Right hindlimb (tissue), 1 donor: ENCODE measurements at regions not wholly inside any gene's neighbourhood (a gene's known extent, or its start where the extent isn't known, plus 50 kb on each side); places are given as distances from the start of the nearest gene placed in this dataset.
A peak's percentile ranks its signal among the peaks of the same experiment; 100 is the strongest.

ENCODE experiments used
- DNase-seq: peaks from one replicate; pipeline ENCODE4 v3.0.0-alpha.2; 2018

DNA sequence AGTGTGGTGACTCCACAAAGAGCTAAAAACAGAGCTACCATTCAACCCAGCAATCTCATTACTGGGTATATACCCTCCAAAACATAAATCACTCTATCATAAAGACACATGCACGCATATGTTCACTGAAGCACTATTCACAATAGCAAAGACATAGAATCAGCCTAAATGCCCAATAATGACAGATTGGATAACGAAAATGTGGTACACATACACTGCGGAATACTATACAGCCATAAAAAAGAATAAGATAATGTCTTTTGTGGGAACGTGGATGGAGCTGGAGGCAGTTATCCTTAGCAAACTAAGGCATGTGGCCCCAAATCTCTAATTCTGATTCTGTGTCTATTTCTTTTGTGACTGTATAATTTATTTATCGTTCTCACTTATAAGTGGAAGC, 89.0 kb upstream of the PRNP start:
- DNase-seq: no peak

DNA sequence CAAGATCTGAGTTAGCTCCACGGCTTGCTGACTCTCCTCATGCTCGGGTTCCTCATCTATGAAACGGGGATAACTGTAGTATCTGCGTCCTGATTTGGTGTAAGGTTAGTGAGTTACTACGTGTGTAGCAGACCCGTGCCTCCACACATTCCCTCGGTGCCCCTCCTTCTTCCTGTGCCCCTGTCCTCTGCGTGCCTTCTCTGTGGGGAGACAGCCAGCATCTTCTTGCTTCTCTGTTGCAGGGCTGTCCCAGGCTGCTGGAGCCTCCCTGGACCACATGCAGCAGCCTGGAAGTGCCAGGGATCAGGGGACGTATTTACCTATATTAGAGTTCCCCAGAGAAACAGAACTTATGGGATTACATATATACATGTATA, 93.1 kb upstream of the PRNP start:
- DNase-seq: no peak

DNA sequence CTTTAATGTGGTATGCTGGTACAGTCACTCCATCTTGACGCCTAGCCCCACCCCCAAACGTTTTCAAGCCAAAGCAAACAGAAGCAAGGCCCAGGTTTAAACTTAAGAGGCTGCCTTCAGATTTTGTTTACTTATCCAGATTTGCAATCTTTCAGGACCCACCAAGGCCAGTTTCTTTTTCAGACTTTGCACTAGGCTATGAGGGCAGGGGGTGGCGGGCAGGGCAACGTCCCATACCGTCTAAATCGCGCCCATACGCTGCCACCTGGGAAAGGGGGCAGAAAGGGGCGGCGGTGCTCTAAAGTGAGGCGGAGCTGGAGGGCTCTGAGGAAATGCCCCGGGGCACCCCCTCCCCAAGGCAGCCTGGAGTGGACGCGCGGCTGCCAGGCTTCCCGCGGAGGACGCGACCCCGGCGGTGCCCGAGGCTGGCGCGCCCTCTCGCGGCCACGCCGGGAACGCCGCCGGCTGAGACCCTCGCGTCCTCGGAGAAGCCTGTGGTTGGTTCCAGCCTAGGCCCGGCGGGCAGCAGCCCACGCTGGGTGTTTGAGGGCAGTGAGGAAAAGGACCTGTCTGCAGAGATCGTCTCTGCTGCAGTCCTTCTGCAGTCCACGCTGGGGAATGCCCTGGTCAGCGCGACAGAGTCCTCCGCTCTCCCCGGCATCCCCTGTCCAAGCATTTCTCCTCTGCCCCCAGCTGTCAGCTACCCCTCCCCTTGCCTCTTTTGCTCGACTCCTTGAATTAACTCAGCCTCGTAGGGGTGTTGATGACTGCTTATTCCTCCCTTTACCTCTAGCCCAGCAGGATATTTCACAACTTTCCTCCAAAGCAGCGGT, 93.7 kb upstream of the PRNP start:
- DNase-seq: peak; percentile 62

DNA sequence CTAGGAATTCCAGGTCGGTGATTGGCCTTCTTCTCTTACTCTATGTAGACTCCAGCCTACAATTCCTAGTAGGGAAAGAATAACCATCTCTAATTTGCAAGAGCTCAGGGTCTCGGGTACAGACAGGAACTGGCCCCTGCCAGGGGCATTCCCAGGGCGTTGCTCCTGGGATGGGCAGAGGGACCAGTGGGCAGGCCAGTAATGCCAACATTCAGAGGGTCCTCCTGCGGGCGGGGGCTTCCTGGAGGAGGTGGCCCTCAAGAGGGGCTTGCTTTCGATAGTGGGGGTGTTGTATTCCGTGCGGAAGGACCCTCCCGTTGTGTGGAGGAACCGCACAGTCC, 94.3 kb upstream of the PRNP start:
- DNase-seq: no peak

GRCh38 chr20:4585758-4586157, 100.5 kb upstream of the PRNP start:
- DNase-seq: no peak

- DNase-seq: no peak
Measured at GRCh38 chr20:4585104-4585753, 101.0 kb upstream of the PRNP start.

- no peak for DNase-seq
Measured at GRCh38 chr20:4584510-4584909, 101.7 kb upstream of the PRNP start.

DNA sequence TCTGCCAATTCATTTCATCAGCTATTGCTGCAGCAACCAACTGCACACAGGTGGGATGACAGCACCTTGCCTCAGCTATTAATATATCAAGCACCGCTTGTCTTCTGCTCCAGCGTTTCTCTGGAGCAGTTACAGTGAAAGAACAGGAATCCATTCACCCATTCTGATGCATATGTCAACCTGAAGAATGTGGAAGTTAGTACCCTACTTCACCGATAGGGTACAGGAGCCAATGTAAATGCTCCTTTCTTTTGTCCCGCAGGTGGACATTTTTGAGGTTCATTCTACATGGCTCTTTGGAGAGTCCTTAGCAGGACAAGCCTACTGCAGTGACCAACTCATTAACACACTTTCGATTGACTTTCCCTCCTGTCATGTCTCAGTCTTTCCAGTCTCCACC, 104.4 kb upstream of the PRNP start:
- DNase-seq: no peak

GRCh38 chr20:4578375-4578774, 107.9 kb upstream of the PRNP start:
- no peak for DNase-seq

GRCh38 chr20:4574356-4574690, 111.9 kb upstream of the PRNP start:
- no peak for DNase-seq

DNA sequence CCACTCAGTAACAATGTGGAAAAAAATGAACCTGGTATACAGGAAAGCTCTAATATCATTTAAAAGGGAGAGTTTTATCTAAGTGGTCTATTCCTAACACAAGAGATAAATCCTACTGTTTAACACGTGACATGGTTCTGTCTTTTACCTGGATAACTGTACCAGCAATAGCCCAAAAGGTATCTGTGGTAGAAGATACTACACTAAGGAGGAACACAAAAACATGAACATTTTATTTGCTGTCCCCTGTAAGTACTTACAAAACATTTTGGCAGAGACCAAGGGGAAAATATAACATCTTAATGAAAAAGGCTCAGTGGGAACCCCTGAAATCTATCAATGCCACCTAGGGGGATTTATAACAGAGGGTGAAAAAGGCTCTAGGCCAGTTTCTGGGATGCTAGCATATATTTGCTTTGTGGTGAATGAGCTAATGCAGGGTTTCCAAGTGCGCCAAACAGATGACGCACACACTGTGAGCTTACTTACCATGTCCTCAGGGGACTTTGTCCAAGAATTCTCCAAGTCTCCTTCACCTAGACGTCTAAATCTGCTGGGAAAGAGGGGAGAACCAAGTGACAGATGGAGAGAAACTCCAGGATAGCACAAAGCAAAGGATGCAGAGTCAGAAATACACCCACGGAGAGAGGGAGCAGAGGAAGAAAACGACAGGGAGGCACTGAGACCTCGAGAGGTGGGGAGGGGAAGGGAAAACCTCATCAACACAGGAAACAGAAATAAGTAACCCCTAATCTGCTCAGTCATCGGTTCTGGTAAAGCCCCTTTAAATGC, 112.5 kb upstream of the PRNP start:
- peak; percentile 26 for DNase-seq

DNA sequence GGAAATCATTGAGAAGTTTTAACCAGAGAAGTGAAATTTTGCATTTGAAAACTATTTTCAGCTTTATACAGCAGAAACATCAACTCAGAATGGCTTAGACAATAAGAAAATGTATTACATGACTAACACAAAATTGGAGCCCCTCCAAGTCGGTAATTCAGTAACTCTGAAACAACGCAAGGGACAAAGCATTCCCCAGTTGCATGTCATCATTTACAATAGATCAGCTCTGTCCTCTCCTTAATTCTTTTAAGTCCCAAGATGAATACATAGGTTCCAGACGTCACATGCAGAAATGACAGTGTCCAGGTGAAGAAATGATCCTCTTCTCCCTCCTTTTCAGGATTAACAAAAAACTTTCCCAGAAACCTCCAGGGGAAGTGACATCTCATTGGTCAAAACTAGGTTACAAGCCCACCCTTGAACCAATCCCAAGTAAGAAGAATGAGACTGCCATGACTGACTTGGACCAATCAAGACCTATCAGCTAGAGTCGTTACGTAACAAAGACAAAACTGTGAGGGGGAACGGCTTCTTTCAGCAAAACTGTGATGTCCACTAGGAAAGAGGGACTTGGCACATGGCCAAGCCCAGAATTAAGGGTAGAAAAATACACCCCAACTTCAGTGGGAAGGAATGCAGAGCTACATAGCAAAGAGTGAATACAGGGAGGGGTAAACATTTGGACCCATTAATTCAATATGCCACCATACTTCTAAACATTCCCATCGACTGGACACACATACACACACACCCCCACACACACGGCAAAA, 114.3 kb upstream of the PRNP start:
- DNase-seq: no peak

DNA sequence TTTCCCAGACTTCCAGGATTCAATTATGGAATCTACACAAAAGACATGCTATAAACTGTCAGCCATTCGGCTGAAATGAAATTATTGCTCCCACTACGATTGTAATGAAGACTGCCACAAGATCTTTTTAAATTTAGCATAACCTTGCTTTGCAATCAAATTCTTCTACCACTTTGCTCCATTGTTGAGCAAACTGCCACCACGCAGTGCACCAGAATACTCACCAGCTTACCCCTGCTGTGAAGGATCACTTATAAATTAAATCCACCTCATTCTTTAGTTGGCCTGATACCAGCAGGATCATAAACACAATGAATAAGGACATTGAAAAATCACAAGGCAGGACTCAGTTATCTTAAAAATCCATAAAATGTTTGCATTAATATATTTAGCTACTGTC, 116.4 kb upstream of the PRNP start:
- DNase-seq: no peak

GRCh38 chr20:4569092-4569491, 117.2 kb upstream of the PRNP start:
- DNase-seq: no peak

- DNase-seq: no peak
Measured at GRCh38 chr20:4568361-4568959, 117.8 kb upstream of the PRNP start.

DNA sequence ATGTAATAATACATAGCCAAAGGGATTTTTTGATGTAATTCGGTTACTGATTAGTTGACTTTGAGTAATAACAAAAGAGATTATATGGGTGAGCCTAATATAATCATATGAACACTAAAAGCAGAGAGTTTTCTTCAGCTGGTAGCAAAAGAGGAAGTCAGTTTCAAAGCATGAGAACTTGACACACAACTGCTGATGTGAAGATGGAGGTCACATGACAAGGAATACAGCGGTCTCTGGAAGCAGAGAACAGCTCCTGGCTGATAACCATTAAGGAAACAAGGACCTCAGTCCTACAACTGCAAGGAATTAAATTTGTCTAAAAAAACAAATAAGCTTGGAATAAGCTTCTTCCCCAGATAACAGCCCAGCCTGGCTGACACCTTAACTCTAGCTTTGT, 119.1 kb upstream of the PRNP start:
- DNase-seq: no peak

DNA sequence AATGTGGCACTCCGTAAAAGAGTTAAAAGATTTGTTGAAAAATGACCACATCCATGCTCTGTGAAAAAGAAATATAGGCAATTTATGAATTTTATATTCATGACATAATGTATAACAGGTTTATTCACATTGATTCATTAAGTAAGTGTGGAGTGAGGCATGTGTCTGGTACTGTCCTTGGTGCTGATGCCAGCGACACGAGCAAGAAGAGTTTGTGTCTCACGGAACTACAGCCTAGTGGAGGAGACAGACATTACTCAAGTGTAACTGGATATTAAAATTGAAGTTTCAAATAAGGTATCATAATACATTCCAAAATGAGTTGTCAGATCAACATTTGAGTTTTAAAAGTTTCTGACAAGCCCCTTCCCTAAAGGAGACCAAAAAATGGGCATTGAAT, 122.7 kb upstream of the PRNP start:
- peak; percentile 44 for DNase-seq

GRCh38 chr20:4563031-4563430, 123.2 kb upstream of the PRNP start:
- no peak for DNase-seq

DNA sequence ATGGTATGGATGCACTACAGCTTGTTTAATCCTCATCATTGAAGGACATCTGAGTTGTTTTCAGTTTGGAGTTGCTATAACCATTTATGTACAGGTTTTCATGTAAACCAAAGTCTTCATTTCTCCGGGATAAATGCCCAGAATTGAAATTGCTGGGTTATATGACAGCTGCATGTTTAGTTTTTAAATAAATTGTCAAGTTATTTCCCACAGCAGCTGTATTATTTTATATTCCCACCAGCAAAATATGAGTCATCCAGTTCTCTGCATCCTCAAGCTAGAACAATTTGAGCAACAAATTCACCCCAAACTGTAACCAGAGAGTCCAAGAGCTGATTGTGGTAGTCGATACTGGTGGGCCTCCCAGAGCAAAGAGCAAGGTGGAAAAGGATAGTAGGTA, 125.6 kb upstream of the PRNP start:
- DNase-seq: no peak

- DNase-seq: no peak
Measured at GRCh38 chr20:4559906-4560305, 126.3 kb upstream of the PRNP start.

GRCh38 chr20:4559106-4559505, 127.2 kb upstream of the PRNP start:
- DNase-seq: no peak

GRCh38 chr20:4556781-4557180, 129.5 kb upstream of the PRNP start:
- DNase-seq: no peak
